Keratinocyte (primary cell): ENCODE measurements at regions not wholly inside any gene's neighbourhood (a gene's known extent, or its start where the extent isn't known, plus 50 kb on each side); places are given as distances from the start of the nearest gene placed in this dataset.

Experiments used
- DNase-seq: peaks from one replicate; pipeline ENCODE4 v3.0.0-alpha.2; 2011; ENCODE audit warnings: low read depth, missing footprints, low spot score
- FAIRE-seq: peaks from 2 replicates; lab custom pipeline; 2011; peaks lifted over from hg19 to GRCh38; lab: Jason Lieb, UNC
- H2AFZ ChIP-seq: 2 replicates; pipeline ENCODE4 v1.6.0; 2012; ENCODE audit warnings: low read length, control low read depth, inconsistent platforms; ENCODE audit not compliant: control insufficient read depth
- H3K27ac ChIP-seq: 2 replicates; pipeline ENCODE4 v1.5.1; 2011; ENCODE audit warnings: low read length; ENCODE audit not compliant: control insufficient read depth, insufficient read depth
- H3K27me3 ChIP-seq: 3 replicates; pipeline ENCODE4 v1.6.0; 2011; ENCODE audit warnings: low read length; ENCODE audit not compliant: control insufficient read depth, insufficient read depth; ENCODE audit errors: extremely low read depth
- H3K36me3 ChIP-seq, 2 experiments: 2 replicates in 1 of 2; 3 replicates in 1 of 2; pipeline ENCODE4 v1.5.1; 2011; ENCODE audit warnings: low read length in 2 of 2, mild to moderate bottlenecking in 1 of 2; ENCODE audit not compliant: control insufficient read depth in 2 of 2, insufficient read depth in 2 of 2; ENCODE audit errors: extremely low read depth in 1 of 2
- H3K4me1 ChIP-seq: 3 replicates; pipeline ENCODE4 v1.5.1; 2011; ENCODE audit warnings: low read length; ENCODE audit not compliant: control insufficient read depth, insufficient read depth; ENCODE audit errors: extremely low read depth
- H3K4me2 ChIP-seq: 3 replicates; pipeline ENCODE4 v1.6.0; 2011; ENCODE audit warnings: low read depth, low read length; ENCODE audit not compliant: control insufficient read depth, insufficient read depth; ENCODE audit errors: extremely low read depth
- H3K4me3 ChIP-seq, 3 experiments: fragments of 200-600 bp in 1 of 3; sonication (generic) in 1 of 3; 2 replicates in 2 of 3; 3 replicates in 1 of 3; pipeline ENCODE4 v1.5.1; 2011 to 2016; ENCODE audit warnings: low read length in 3 of 3, mild to moderate bottlenecking in 3 of 3, control low read depth in 2 of 3, inconsistent platforms in 1 of 3, low read depth in 1 of 3, mixed read lengths in 1 of 3, mixed run types in 1 of 3, moderate library complexity in 1 of 3; ENCODE audit not compliant: control insufficient read depth in 2 of 3, insufficient read depth in 2 of 3; ENCODE audit errors: extremely low read depth in 1 of 3
- H3K79me2 ChIP-seq: 2 replicates; pipeline ENCODE4 v1.6.0; 2012; ENCODE audit warnings: low read length; ENCODE audit not compliant: control insufficient read depth, insufficient read depth
- H3K9ac ChIP-seq: 3 replicates; pipeline ENCODE4 v1.6.0; 2011; ENCODE audit warnings: low read length; ENCODE audit not compliant: control insufficient read depth, insufficient read depth; ENCODE audit errors: extremely low read depth
- H3K9me1 ChIP-seq: 3 replicates; pipeline ENCODE4 v1.6.0; 2011; ENCODE audit warnings: low read length; ENCODE audit not compliant: control insufficient read depth, insufficient read depth; ENCODE audit errors: extremely low read depth
- H3K9me3 ChIP-seq: 2 replicates; pipeline ENCODE4 v1.5.1; 2012; ENCODE audit warnings: low read depth, low read length; ENCODE audit not compliant: control insufficient read depth
- H4K20me1 ChIP-seq: 3 replicates; pipeline ENCODE4 v1.6.0; 2011; ENCODE audit warnings: low read length; ENCODE audit not compliant: control insufficient read depth, insufficient read depth; ENCODE audit errors: extremely low read depth
- EZH2 ChIP-seq: IDR thresholded peaks from one replicate; pipeline ENCODE4 v1.6.1; 2012; ENCODE audit warnings: inconsistent platforms, mild to moderate bottlenecking, low read length, moderate library complexity
- dilution Hi-C: fragments of 300-500 bp; cut with MboI; formaldehyde crosslinking; loops from one replicate; pipeline ENCODE4 v1.7.0; 2020; ENCODE audit warnings: low sequenced_read_pairs; ENCODE audit not compliant: extremely low pct_ligation_motif_present
- TF ChIP-seq, protein P1 (sequence below), 3 experiments: IDR thresholded peaks in 1 of 3; conservative IDR thresholded peaks in 1 of 3; optimal IDR thresholded peaks in 1 of 3; 2 replicates in 2 of 3; 3 replicates in 1 of 3; pipeline versions ENCODE3 to v1.5.1; 2011; ENCODE audit warnings: low read length in 3 of 3, mild to moderate bottlenecking in 3 of 3, moderate library complexity in 2 of 3, control low read depth in 1 of 3, inconsistent platforms in 1 of 3; ENCODE audit not compliant: insufficient read depth in 2 of 3; ENCODE audit errors: extremely low read depth in 1 of 3

DNA sequence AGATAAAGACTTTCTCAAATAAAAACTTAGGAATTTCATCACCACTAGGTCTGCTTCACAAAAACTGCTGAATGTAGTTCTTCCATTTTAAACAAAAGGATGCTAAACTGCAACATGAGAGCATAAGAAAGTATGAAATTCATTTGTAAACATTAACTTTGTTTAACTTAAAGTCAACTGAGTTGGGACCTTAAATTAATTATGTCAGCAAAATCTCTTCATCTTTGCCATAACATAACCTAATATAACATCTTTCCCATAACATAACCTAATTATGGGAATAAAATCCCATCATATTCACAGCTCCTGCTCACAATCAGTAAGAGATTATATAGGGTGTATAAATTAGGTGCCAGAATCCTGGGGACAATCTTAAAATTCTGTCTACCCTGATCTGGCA lies 78.8 kb upstream of the PCSK5 start:
- TF ChIP-seq EZH2 = no peak
- TF ChIP-seq, protein P1, sequence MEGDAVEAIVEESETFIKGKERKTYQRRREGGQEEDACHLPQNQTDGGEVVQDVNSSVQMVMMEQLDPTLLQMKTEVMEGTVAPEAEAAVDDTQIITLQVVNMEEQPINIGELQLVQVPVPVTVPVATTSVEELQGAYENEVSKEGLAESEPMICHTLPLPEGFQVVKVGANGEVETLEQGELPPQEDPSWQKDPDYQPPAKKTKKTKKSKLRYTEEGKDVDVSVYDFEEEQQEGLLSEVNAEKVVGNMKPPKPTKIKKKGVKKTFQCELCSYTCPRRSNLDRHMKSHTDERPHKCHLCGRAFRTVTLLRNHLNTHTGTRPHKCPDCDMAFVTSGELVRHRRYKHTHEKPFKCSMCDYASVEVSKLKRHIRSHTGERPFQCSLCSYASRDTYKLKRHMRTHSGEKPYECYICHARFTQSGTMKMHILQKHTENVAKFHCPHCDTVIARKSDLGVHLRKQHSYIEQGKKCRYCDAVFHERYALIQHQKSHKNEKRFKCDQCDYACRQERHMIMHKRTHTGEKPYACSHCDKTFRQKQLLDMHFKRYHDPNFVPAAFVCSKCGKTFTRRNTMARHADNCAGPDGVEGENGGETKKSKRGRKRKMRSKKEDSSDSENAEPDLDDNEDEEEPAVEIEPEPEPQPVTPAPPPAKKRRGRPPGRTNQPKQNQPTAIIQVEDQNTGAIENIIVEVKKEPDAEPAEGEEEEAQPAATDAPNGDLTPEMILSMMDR (optimal IDR thresholded peaks at IDR 0.05 in 1 of 3, IDR thresholded peaks at IDR 0.05 in 1 of 3, conservative IDR thresholded peaks at IDR 0.05 in 1 of 3; ENCODE audit: extremely low read depth in 1 of 3, insufficient read depth in 2 of 3, low read length in 3 of 3) = no peak
- no peak overlapping the region for H3K4me2 ChIP-seq
- H3K27me3 ChIP-seq = no peaks in the 10 kb centered on the region
- no peaks in the 10 kb centered on the region for H3K36me3 ChIP-seq
- H3K9me3 ChIP-seq = no peaks in the 10 kb centered on the region
- dilution Hi-C loops = no loop called here
- H3K4me1 ChIP-seq = no peaks in the 10 kb centered on the region
- no peak overlapping the region for H2AFZ ChIP-seq
- H4K20me1 ChIP-seq = no peaks in the 10 kb centered on the region
- DNase-seq (no peak), FAIRE-seq (no peak)
- H3K27ac ChIP-seq = no peak overlapping the region
- H3K4me3 ChIP-seq = no peak overlapping the region
- H3K79me2 ChIP-seq = no peaks in the 10 kb centered on the region
- no peaks in the 10 kb centered on the region for H3K9me1 ChIP-seq
- no peak overlapping the region for H3K9ac ChIP-seq

DNA sequence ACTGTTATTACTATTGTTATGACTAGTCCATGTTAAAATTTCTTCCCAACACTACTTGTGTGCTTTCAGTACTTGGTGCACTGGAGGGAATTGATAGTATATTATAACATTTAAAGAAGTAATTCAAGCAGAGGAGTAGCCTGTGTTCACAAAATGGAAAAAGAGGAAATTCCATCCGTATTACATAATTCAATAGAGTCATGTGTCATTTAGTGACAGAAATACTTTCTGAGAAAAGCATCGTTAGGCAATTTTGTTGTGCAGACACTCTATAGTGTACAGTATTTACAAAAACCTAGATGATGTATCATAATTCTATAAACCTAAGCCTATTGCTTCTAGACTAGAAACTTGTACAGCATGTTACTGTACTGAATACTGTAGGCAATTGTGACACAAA lies 78.3 kb upstream of the PCSK5 start:
- Histone ChIP-seq H3K79me2 (no peaks in the 10 kb centered on the region), H3K9me3 (no peaks in the 10 kb centered on the region), H3K4me3 (no peak overlapping the region), H3K27me3 (no peaks in the 10 kb centered on the region), H3K36me3 (no peaks in the 10 kb centered on the region), H3K4me1 (no peaks in the 10 kb centered on the region), H3K27ac (no peak overlapping the region), H3K9me1 (no peaks in the 10 kb centered on the region), H2AFZ (no peak overlapping the region), H3K9ac (no peak overlapping the region), H4K20me1 (no peaks in the 10 kb centered on the region), H3K4me2 (no peak overlapping the region)
- dilution Hi-C loops = no loop called here
- TF ChIP-seq, protein P1 (optimal IDR thresholded peaks at IDR 0.05 in 1 of 3, IDR thresholded peaks at IDR 0.05 in 1 of 3, conservative IDR thresholded peaks at IDR 0.05 in 1 of 3; ENCODE audit: extremely low read depth in 1 of 3, insufficient read depth in 2 of 3, low read length in 3 of 3) = no peak
- TF ChIP-seq EZH2 = no peak
- no peak for DNase-seq
- no peak for FAIRE-seq
